Activated naive CD4-positive, alpha-beta T cell treated with anti-CD3 and anti-CD28 coated beads for 36 hours (primary cell): ENCODE measurements at regions not wholly inside any gene's neighbourhood (a gene's known extent, or its start where the extent isn't known, plus 50 kb on each side); places are given as distances from the start of the nearest gene placed in this dataset.

ENCODE experiments used
- CTCF ChIA-PET: fragments of 350-600 bp; sonication (Branson Sonifier 250); formaldehyde crosslinking; loops from one replicate; lab custom pipeline; 2021; ENCODE audit warnings: antibody characterized with exemption; lab: Charles Lee
- DNase-seq: peaks from one replicate; pipeline ENCODE4 v3.0.0-alpha.2; 2020
- H3K27ac Mint-ChIP-seq: one replicate; pipeline ENCODE4 v1.8.0; 2021; ENCODE audit warnings: mild to moderate bottlenecking, mixed read lengths
- H3K27me3 Mint-ChIP-seq: one replicate; pipeline ENCODE4 v1.8.0; 2021; ENCODE audit warnings: low read depth, mixed read lengths
- H3K36me3 Mint-ChIP-seq: one replicate; pipeline ENCODE4 v1.8.0; 2021; ENCODE audit warnings: low read depth, mixed read lengths
- H3K4me1 Mint-ChIP-seq: one replicate; pipeline ENCODE4 v1.8.0; 2021; ENCODE audit warnings: low read depth, mixed read lengths
- H3K4me3 Mint-ChIP-seq: one replicate; pipeline ENCODE4 v1.8.0; 2021; ENCODE audit warnings: mild to moderate bottlenecking, moderate library complexity, mixed read lengths
- H3K9me3 Mint-ChIP-seq: one replicate; pipeline ENCODE4 v1.8.0; 2021; ENCODE audit warnings: mixed read lengths
- intact Hi-C: fragments of 100-400 bp; cut with micrococcal nuclease; formaldehyde crosslinking; loops from one replicate; pipeline ENCODE4 v1.15.1; 2023

GRCh38 chr2:41954304-41955291 lies 93.2 kb upstream of the PKDCC start:
- no peak for DNase-seq
- Mint-ChIP-seq H3K27ac (no peak overlapping the region), H3K4me3 (no peak overlapping the region), H3K4me1 (peaks cover 4% of the 10 kb centered on the region), H3K9me3 (no peaks in the 10 kb centered on the region), H3K27me3 (no peaks in the 10 kb centered on the region), H3K36me3 (no peaks in the 10 kb centered on the region)
- intact Hi-C loops = no loop called here
- CTCF ChIA-PET = no interaction called here

GRCh38 chr2:41955316-41956043 lies 92.3 kb upstream of the PKDCC start:
- no peak overlapping the region for H3K4me3 Mint-ChIP-seq
- no peaks in the 10 kb centered on the region for H3K9me3 Mint-ChIP-seq
- no peaks in the 10 kb centered on the region for H3K27me3 Mint-ChIP-seq
- DNase-seq = no peak
- no peak overlapping the region for H3K27ac Mint-ChIP-seq
- CTCF ChIA-PET = no interaction called here
- H3K36me3 Mint-ChIP-seq = no peaks in the 10 kb centered on the region
- intact Hi-C loops = no loop called here
- H3K4me1 Mint-ChIP-seq = peaks cover 4% of the 10 kb centered on the region

- DNase-seq = no peak
- Mint-ChIP-seq H3K4me3 (no peak overlapping the region), H3K27me3 (no peaks in the 10 kb centered on the region), H3K4me1 (peaks cover 4% of the 10 kb centered on the region), H3K36me3 (no peaks in the 10 kb centered on the region), H3K9me3 (no peaks in the 10 kb centered on the region), H3K27ac (no peak overlapping the region)
- intact Hi-C loops = no loop called here
- CTCF ChIA-PET = interaction anchor here (1.0 kb wide), 1 partner anchor 58 kb away, joined by 3 read pairs; no protein-coding TSS in a partner anchor
Observed at GRCh38 chr2:41957431-41957830, 90.4 kb upstream of the PKDCC start.

GRCh38 chr2:41958251-41958650 lies 89.6 kb upstream of the PKDCC start:
- intact Hi-C loops = no loop called here
- Mint-ChIP-seq H3K4me3 (no peak overlapping the region), H3K27me3 (no peaks in the 10 kb centered on the region), H3K36me3 (no peaks in the 10 kb centered on the region), H3K9me3 (no peaks in the 10 kb centered on the region), H3K4me1 (peaks cover 4% of the 10 kb centered on the region), H3K27ac (no peak overlapping the region)
- CTCF ChIA-PET = interaction anchor here (1.5 kb wide), 1 partner anchor 259 kb away, joined by 3 read pairs; no protein-coding TSS in a partner anchor
- no peak for DNase-seq

- DNase-seq = no peak
- H3K27ac Mint-ChIP-seq = no peak overlapping the region
- intact Hi-C loops = no loop called here
- H3K27me3 Mint-ChIP-seq = no peaks in the 10 kb centered on the region
- no peaks in the 10 kb centered on the region for H3K9me3 Mint-ChIP-seq
- CTCF ChIA-PET = interaction anchor here (1.5 kb wide), 1 partner anchor 260 kb away, joined by 3 read pairs; no protein-coding TSS in a partner anchor
- H3K4me1 Mint-ChIP-seq = no peaks in the 10 kb centered on the region
- no peak overlapping the region for H3K4me3 Mint-ChIP-seq
- no peaks in the 10 kb centered on the region for H3K36me3 Mint-ChIP-seq
Observed at GRCh38 chr2:41958775-41959174, 89.0 kb upstream of the PKDCC start.

- no peak for DNase-seq
- no peaks in the 10 kb centered on the region for H3K4me1 Mint-ChIP-seq
- H3K4me3 Mint-ChIP-seq = no peak overlapping the region
- intact Hi-C loops = no loop called here
- no peaks in the 10 kb centered on the region for H3K36me3 Mint-ChIP-seq
- no peaks in the 10 kb centered on the region for H3K9me3 Mint-ChIP-seq
- CTCF ChIA-PET = interaction anchor here (1.5 kb wide), 1 partner anchor 261 kb away, joined by 3 read pairs; no protein-coding TSS in a partner anchor
- H3K27ac Mint-ChIP-seq = no peak overlapping the region
- H3K27me3 Mint-ChIP-seq = no peaks in the 10 kb centered on the region
Observed at GRCh38 chr2:41959760-41960159, 88.1 kb upstream of the PKDCC start.

- CTCF ChIA-PET = no interaction called here
- no peak overlapping the region for H3K27ac Mint-ChIP-seq
- no peaks in the 10 kb centered on the region for H3K36me3 Mint-ChIP-seq
- intact Hi-C loops = no loop called here
- H3K27me3 Mint-ChIP-seq = peaks cover 3% of the 10 kb centered on the region
- no peaks in the 10 kb centered on the region for H3K9me3 Mint-ChIP-seq
- DNase-seq = no peak
- no peak overlapping the region for H3K4me3 Mint-ChIP-seq
- no peaks in the 10 kb centered on the region for H3K4me1 Mint-ChIP-seq
Observed at GRCh38 chr2:41962922-41963622, 84.7 kb upstream of the PKDCC start.

GRCh38 chr2:41963661-41964525 lies 83.9 kb upstream of the PKDCC start:
- Mint-ChIP-seq H3K36me3 (no peaks in the 10 kb centered on the region), H3K27me3 (peaks cover 3% of the 10 kb centered on the region), H3K4me1 (no peaks in the 10 kb centered on the region), H3K9me3 (no peaks in the 10 kb centered on the region), H3K27ac (no peak overlapping the region), H3K4me3 (no peak overlapping the region)
- CTCF ChIA-PET = interaction anchor here (0.5 kb wide), 1 partner anchor 139 kb away, joined by 3 read pairs; no protein-coding TSS in a partner anchor
- no peak for DNase-seq
- intact Hi-C loops = no loop called here

GRCh38 chr2:41965173-41965908 lies 82.5 kb upstream of the PKDCC start:
- no peak for DNase-seq
- H3K4me1 Mint-ChIP-seq = no peaks in the 10 kb centered on the region
- H3K9me3 Mint-ChIP-seq = no peaks in the 10 kb centered on the region
- H3K27ac Mint-ChIP-seq = no peak overlapping the region
- peaks cover 3% of the 10 kb centered on the region for H3K27me3 Mint-ChIP-seq
- no peaks in the 10 kb centered on the region for H3K36me3 Mint-ChIP-seq
- H3K4me3 Mint-ChIP-seq = no peak overlapping the region
- intact Hi-C loops = no loop called here
- CTCF ChIA-PET = no interaction called here

- H3K4me3 Mint-ChIP-seq = no peak overlapping the region
- CTCF ChIA-PET = interaction anchor here (0.5 kb wide), 1 partner anchor 981 kb away, joined by 3 read pairs; no protein-coding TSS in a partner anchor
- peaks cover 3% of the 10 kb centered on the region for H3K27me3 Mint-ChIP-seq
- intact Hi-C loops = no loop called here
- H3K36me3 Mint-ChIP-seq = no peaks in the 10 kb centered on the region
- H3K27ac Mint-ChIP-seq = no peak overlapping the region
- H3K4me1 Mint-ChIP-seq = no peaks in the 10 kb centered on the region
- H3K9me3 Mint-ChIP-seq = no peaks in the 10 kb centered on the region
- no peak for DNase-seq
Observed at GRCh38 chr2:41965909-41966295, 81.9 kb upstream of the PKDCC start.

GRCh38 chr2:41966431-41966893 lies 81.4 kb upstream of the PKDCC start:
- H3K36me3 Mint-ChIP-seq = no peaks in the 10 kb centered on the region
- peaks cover 3% of the 10 kb centered on the region for H3K27me3 Mint-ChIP-seq
- H3K9me3 Mint-ChIP-seq = no peaks in the 10 kb centered on the region
- H3K4me1 Mint-ChIP-seq = no peaks in the 10 kb centered on the region
- no peak overlapping the region for H3K27ac Mint-ChIP-seq
- intact Hi-C loops = no loop called here
- CTCF ChIA-PET = interaction anchor here (0.5 kb wide), 1 partner anchor 981 kb away, joined by 3 read pairs; no protein-coding TSS in a partner anchor
- no peak for DNase-seq
- no peak overlapping the region for H3K4me3 Mint-ChIP-seq
